ENCODE measurements at regions not wholly inside any gene's neighbourhood (a gene's known extent, or its start where the extent isn't known, plus 50 kb on each side); places are given as distances from the start of the nearest gene placed in this dataset.

DNA sequence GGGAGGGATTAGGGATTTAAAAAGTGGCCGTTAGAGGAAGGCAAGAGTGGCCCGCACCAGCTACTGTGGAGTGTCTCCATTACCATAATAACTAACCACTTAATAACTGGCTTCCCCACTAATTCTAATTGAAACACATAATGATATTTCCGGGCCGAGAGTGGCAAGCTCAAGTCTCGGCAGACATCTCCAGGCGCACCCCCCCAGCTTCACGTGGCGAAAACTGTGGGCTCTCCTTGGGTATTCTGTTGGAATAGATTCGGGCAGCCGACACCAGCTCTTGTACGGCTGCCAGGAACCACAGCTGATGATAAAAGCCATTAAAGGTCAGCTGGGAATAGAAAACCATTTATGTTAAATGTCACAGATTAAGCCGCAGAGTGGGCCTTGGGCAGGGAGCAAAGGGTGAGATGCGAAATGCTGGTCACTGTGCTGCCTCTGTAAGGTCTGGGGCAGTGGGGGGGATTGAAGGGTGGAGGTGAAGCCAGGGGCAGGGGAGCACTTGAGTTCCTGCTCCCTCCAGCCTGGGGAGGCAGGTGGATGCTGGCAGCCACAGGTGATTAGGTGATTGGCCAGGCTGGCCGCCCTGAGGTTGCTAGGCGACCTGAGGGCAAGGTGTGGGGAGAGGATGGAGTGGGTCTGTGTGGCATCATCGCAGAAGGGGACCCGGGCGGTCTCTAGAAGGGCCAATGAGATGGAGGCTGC is 115.6 kb upstream of the SDK2 start:
- TF ChIP-seq POLR2AphosphoS5 (IDR thresholded peaks at IDR 0.05) (no peak), POLR2A (IDR thresholded peaks at IDR 0.05) (no peak)

Measured in breast epithelium (tissue), 3 donors.